Activated naive CD8-positive, alpha-beta T cell treated with anti-CD3 and anti-CD28 coated beads, Interleukin-2, amount 50 U/mL, for 24 hours (primary cell): ENCODE measurements at regions not wholly inside any gene's neighbourhood (a gene's known extent, or its start where the extent isn't known, plus 50 kb on each side); places are given as distances from the start of the nearest gene placed in this dataset.

ENCODE experiments used
- ATAC-seq: fragments of 150-1000 bp; cut with Tn5 transposase; one replicate; pipeline ENCODE4 v1.10.0; 2021
- DNase-seq: peaks from one replicate; pipeline ENCODE4 v3.0.0; 2021
- H3K27ac Mint-ChIP-seq: one replicate; pipeline ENCODE4 v1.8.0; 2021; ENCODE audit warnings: mild to moderate bottlenecking, mixed read lengths
- H3K27me3 Mint-ChIP-seq: one replicate; pipeline ENCODE4 v1.8.0; 2021; ENCODE audit warnings: mixed read lengths
- H3K36me3 Mint-ChIP-seq: one replicate; pipeline ENCODE4 v1.8.0; 2021; ENCODE audit warnings: low read depth, mixed read lengths
- H3K4me1 Mint-ChIP-seq: one replicate; pipeline ENCODE4 v1.8.0; 2021; ENCODE audit warnings: mixed read lengths
- H3K4me3 Mint-ChIP-seq: one replicate; pipeline ENCODE4 v1.8.0; 2021; ENCODE audit warnings: mild to moderate bottlenecking, moderate library complexity, mixed read lengths
- H3K9me3 Mint-ChIP-seq: one replicate; pipeline ENCODE4 v1.8.0; 2021; ENCODE audit warnings: mixed read lengths

DNA sequence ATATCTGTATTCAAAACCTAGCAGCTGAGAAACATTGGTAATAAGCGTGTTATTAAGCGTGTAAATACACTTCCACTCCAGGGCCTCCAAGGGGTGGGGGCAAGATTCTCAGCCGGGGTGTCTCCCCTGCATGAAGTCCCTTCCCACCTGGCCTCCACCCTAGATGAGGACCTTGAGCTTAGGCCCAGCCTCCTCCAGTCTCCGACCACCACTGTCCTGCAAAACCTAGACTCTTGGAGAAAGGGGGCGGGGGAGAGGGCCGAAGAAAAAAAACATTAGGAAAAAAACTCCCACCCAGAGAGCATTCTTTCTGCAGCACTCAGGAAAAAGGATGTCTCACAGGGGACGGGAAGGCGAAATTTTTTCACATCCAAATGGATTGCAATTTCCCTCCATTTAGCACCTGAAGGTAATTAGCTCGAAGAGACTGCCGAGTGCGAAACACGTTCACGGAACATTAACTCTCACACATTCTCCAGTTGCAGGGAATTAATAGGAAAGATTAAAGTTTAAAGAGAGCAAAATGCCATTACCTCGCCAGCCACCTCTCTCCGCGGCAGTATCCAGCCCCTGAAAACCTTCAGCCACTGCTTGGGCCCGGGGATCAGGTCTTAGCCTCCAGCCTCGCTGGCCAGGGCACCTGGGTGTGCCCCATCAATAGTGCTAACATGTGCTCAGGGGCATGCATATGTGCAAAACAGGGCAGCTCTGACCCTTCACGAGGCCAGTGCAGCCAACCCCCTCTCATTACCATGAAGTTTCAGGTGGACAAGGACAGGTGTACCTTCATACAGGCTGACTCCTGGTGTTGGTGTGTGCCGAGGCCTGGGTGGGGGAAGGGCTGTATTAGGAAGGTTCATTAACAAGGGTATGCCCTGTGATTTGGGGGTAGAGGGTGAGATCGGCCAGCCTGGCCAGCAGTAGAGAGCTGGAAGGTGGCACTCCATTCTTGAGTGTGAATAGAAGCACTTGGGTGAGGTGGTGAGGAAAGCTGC is 77.2 kb downstream of the HIF1AN start:
- no peak for ATAC-seq
- Mint-ChIP-seq H3K9me3 (no peaks in the 10 kb centered on the region), H3K27ac (no peak overlapping the region), H3K4me3 (no peak overlapping the region), H3K27me3 (peaks cover 36% of the 10 kb centered on the region), H3K36me3 (no peaks in the 10 kb centered on the region), H3K4me1 (no peaks in the 10 kb centered on the region)
- DNase-seq = no peak

DNA sequence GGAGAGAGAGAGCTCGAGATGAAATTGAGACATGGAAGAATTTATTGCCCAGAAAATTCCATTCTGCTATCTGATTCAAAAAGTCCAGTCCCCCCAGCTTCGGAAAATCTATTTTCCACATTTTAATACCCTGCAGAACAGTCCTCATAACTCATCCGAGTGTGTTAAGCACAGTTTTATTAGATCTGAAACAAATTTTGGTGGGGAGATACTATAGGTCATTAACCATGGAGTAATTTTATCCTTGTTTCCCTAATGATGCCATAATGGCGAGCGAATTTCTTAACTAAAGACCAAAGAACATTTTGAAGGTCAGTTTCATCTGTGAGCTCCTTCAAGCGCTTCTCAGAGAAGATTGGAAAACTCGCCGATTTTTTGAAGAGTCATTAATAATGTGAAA is 78.1 kb downstream of the HIF1AN start:
- no peaks in the 10 kb centered on the region for H3K36me3 Mint-ChIP-seq
- DNase-seq = no peak
- no peaks in the 10 kb centered on the region for H3K4me1 Mint-ChIP-seq
- peaks cover 40% of the 10 kb centered on the region for H3K27me3 Mint-ChIP-seq
- ATAC-seq = no peak
- H3K4me3 Mint-ChIP-seq = no peak overlapping the region
- no peak overlapping the region for H3K27ac Mint-ChIP-seq
- H3K9me3 Mint-ChIP-seq = no peaks in the 10 kb centered on the region

DNA sequence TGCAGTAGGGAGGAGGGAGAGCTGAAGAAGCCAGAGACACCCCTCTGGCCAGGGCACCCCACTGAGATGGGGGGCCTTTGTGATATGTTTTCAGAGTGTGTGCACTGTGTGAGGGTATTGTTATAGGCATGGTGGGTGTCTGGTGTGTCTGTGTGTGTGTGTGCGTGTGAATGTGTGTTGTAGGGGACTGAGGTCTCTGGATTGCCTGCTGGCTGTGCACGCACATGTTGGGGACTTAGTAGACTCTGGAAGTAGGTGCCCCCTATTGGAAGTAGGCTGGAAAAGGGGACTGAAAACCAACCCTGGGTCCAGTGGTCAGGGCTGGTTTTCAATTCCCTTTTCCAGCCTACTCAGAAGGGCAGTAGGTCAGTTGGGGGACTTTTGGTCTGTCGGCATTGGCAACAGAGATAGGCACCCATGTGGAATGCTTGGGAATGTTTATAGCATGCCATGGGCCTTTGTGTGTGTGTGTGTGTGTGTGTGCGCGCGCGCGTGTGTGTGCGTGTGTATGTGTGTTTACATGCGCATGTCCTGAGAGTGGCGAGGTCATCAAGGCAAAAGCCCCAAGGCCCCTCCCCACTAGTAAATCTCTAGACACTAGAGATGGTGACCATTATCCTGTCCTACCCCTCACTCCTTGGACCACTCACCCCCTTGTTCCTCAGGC is 78.8 kb downstream of the HIF1AN start:
- H3K4me3 Mint-ChIP-seq = no peak overlapping the region
- no peak overlapping the region for H3K27ac Mint-ChIP-seq
- DNase-seq (no peak), ATAC-seq (no peak)
- H3K4me1 Mint-ChIP-seq = no peaks in the 10 kb centered on the region
- H3K36me3 Mint-ChIP-seq = no peaks in the 10 kb centered on the region
- no peaks in the 10 kb centered on the region for H3K9me3 Mint-ChIP-seq
- peaks cover 47% of the 10 kb centered on the region for H3K27me3 Mint-ChIP-seq

DNA sequence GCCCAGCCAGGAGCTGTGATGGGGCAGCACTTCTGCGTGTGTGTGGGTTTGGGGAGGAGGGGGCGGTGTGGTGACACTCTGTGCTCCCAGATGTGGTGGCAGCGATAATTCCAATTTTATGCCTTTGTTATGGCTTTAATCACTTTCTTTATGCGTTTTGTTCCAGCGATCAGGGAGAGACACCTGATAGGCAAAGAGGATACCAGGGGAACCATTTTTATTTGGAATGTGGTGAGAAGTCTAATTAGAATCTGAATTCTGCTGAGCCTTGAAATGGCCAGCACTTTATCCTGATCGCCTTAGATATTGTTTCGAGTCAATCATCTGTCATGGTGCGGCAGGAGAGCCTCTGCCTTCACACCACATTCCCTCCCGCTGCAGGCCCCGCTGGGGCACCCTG is 79.5 kb downstream of the HIF1AN start:
- no peaks in the 10 kb centered on the region for H3K4me1 Mint-ChIP-seq
- H3K27me3 Mint-ChIP-seq = peaks cover 50% of the 10 kb centered on the region
- ATAC-seq (no peak), DNase-seq (no peak)
- H3K9me3 Mint-ChIP-seq = no peaks in the 10 kb centered on the region
- no peak overlapping the region for H3K4me3 Mint-ChIP-seq
- no peak overlapping the region for H3K27ac Mint-ChIP-seq
- no peaks in the 10 kb centered on the region for H3K36me3 Mint-ChIP-seq

DNA sequence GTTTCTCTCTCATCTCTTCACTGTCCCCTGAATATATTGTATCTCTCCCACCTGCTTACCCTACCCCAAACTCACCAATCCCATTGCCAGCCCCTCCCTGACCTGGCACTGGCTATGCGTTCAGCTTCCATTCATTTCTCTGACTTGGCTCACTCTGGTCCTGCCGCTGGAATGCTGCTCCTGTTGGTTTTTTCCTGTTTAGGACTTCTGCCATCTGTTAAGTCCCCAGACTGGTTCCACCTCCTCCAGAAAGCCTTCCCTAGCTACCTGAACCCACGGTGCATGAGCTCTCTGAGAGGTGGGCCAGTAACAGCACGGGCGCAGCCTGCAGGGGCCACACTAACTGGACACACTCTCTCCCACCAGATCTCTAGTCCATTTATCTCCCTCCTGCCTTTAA is 80.2 kb downstream of the HIF1AN start:
- ATAC-seq (no peak), DNase-seq (no peak)
- no peaks in the 10 kb centered on the region for H3K36me3 Mint-ChIP-seq
- no peak overlapping the region for H3K27ac Mint-ChIP-seq
- H3K27me3 Mint-ChIP-seq = peaks cover 54% of the 10 kb centered on the region
- no peak overlapping the region for H3K4me3 Mint-ChIP-seq
- H3K9me3 Mint-ChIP-seq = no peaks in the 10 kb centered on the region
- H3K4me1 Mint-ChIP-seq = no peaks in the 10 kb centered on the region

DNA sequence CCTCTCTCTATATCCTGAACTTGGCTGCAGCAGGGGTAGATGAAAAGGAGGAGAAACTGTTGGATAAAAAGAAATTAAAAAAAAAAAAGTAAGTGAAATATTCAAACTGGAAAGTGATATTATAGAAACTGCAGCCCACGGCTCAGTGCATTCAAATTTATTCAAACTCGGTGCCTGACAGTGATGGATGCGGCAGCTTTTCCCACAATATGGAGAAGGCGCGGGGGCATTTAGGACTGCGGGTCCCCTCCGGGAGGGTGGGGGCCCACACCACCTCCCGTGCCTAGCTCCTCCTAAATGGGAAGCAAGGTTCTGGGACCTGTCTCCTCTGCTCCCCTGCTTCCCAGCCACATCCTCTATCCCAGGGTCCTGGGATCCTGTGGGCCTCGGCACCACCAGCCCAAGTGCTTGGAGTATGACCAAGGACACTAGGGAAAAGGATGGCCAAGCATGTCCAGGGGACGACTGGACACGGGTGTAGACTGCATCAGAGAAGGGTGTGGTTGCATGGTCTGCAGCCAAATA is 82.4 kb downstream of the HIF1AN start:
- ATAC-seq (no peak), DNase-seq (no peak)
- Mint-ChIP-seq H3K36me3 (no peaks in the 10 kb centered on the region), H3K4me3 (no peak overlapping the region), H3K9me3 (no peaks in the 10 kb centered on the region), H3K4me1 (no peaks in the 10 kb centered on the region), H3K27me3 (peaks cover 64% of the 10 kb centered on the region), H3K27ac (no peak overlapping the region)

DNA sequence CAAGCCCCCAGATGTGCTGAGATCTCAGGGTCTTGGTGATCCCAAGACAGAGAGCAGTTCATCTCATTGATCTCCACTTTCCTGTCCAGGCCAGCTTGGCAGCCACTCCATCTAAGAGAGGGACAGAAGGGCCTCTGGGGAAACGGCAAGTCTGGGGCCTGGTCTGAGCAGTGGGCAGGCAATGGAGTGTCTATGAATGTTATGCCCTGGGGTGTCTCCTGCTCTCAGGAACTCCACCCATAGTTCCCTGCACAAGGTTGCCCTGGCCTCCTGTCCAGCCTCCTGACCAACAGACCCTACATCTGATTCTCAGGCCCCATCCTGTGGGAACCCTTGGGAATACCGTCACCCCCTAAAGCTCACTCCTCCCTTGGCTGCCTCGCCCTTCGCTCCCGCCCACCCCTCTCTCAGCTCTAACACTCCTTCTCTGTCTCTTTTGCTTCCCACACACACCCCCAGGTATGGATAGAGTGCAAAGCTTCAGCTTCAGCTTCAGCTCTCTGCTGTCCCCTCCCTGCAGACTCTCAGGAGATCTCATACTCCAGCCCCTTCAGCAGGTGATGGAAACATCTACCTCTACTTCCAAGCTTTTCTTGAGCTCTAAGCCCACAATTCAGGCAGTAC is 83.0 kb downstream of the HIF1AN start:
- Mint-ChIP-seq H3K9me3 (no peaks in the 10 kb centered on the region), H3K36me3 (no peaks in the 10 kb centered on the region), H3K27me3 (peaks cover 66% of the 10 kb centered on the region), H3K4me1 (no peaks in the 10 kb centered on the region), H3K27ac (no peak overlapping the region), H3K4me3 (no peak overlapping the region)
- ATAC-seq (no peak), DNase-seq (no peak)

DNA sequence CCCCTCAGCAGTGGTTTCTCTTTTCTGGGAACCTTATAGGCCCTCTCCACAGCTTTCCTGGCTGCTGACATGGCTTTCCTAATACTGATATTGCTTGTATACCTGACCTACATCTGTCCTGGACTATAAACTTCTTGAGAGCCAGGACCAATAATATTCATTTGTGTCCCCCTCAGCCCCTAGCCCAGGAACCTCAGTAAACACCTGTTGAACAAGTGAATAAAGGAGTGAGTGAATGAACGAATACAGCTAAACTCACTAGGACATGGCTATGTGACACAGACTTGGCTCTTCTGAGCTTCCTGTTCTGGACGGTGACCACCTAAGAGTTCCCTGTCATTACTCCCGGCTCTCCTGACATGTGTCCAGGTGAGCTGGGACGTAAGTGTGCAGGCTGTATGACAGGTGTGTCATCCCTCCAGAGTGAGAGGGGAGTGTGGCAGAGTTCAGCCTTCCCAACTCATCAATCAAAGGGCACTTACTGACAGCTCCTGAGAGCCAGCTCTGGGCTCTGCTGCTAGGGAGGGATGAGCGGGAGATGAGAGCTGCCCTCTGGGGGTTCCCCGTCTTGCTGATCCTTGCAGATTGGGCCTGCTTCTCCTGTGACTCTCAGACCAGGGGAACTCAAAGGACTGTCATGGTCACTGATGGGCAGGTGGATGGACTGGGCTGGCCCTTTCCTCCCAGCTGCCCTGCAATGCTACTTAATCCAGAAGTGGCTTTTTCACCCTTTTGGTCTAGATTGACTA is 84.5 kb downstream of the HIF1AN start:
- Mint-ChIP-seq H3K36me3 (no peaks in the 10 kb centered on the region), H3K27me3 (peaks cover 67% of the 10 kb centered on the region), H3K4me1 (no peaks in the 10 kb centered on the region), H3K4me3 (no peak overlapping the region), H3K9me3 (no peaks in the 10 kb centered on the region), H3K27ac (no peak overlapping the region)
- no peak for ATAC-seq
- no peak for DNase-seq

DNA sequence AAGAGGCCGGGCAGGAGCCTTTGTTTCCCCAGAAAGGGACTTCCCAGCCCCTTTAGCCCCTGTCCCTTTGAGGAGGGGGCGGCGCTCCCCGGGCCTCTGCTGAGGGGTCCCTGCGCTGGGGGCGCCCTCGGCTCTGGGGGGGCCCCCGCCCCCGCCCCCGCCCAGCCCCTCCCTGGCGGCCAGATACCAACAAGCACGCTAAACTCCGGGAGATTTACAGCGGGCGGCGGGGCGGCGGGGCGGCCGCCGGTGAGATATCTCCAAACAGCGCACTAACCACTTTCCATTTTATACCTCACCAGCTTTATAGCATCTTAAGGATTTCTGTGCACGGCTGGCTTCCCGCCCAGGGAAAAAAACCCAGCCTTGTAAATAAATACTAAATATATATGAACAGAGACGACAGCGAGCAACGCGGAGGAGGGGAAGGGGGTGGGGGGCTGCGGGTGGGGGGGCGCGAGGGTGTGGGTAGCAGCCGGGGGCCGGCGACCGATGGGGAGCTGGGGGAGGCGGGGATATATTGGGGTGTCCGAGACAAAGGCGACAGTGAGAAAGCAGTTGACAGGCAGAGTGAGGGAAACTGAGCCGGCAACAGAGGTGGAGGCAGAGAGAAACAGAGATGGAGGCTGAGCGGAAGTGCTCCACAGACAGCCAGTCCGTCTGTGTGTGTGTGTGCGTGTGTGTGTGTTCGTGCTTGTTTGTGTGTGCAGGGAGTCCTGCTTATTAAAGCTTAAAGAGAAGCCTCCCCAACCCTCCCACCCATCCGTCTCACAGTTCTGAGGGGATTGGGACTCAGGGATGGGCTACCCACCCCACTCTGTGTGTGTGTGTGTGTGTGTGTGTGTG is 85.8 kb downstream of the HIF1AN start:
- Mint-ChIP-seq H3K27me3 (peaks cover 71% of the 10 kb centered on the region), H3K4me1 (no peaks in the 10 kb centered on the region), H3K27ac (no peak overlapping the region), H3K9me3 (no peaks in the 10 kb centered on the region), H3K4me3 (peak overlapping the region; percentile 44), H3K36me3 (no peaks in the 10 kb centered on the region)
- DNase-seq = peak; percentile 8
- no peak for ATAC-seq

DNA sequence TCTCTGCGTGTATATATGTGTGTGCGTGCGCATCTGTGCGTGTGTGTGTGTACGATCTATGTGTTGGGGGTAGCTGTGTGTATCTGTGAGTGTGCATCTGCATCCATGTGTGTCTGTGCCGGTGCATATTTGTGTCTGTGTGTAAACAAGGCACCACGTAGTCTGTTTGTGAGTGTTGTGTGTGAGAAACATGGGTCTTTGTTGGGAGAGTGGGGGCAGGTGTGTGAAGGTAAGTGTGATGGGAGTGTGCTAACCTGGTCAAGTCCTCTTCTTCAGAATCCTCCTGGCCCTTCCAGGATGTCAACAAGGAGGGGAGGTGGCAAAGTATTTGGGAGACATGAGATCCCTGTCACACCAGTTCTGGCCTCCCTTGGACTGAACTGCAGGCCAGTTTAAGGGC is 87.2 kb downstream of the HIF1AN start:
- no peak for ATAC-seq

DNA sequence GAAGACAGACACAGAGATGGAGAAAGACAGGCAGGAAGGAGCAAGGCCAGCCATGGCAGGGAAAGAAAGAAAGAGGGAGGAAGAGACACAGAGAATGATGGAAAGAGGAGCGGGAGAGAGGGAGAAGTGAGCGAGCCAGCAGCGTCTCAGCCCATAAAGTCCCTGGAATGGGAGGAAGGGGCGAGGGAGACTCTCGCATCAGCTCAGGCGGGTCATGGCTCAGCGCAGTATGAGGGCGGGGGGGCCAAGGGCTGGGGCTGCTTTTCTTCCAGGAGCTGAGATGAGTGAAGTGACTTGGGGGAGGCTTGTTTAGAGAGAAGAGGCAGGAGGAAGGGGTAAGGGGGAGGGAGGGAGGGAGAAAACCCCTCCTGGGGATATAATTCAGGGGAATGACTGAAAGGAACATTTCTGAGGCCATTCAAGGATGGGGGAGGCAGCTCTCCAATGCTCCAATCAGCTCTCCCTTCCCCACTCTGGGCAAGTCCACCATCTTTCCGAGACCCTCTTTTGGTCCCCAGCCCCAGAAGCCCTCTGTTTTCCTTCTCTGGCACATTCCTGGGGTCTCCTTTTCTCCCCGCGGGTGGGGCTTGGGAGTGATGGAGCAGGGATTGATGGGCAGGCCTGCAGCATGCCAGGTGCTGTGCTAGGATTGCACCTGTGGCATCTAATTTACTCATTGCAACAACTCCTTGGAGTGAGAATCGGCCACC is 87.9 kb downstream of the HIF1AN start:
- DNase-seq (no peak), ATAC-seq (no peak)
- H3K4me3 Mint-ChIP-seq = no peak overlapping the region
- no peaks in the 10 kb centered on the region for H3K4me1 Mint-ChIP-seq
- peaks cover 69% of the 10 kb centered on the region for H3K27me3 Mint-ChIP-seq
- H3K36me3 Mint-ChIP-seq = no peaks in the 10 kb centered on the region
- H3K9me3 Mint-ChIP-seq = no peaks in the 10 kb centered on the region
- H3K27ac Mint-ChIP-seq = no peak overlapping the region

More for the DNA sequence above, 87.2 kb downstream of the HIF1AN start:
- Mint-ChIP-seq H3K27me3 (peaks cover 69% of the 10 kb centered on the region), H3K4me1 (no peaks in the 10 kb centered on the region), H3K4me3 (no peak overlapping the region), H3K9me3 (no peaks in the 10 kb centered on the region), H3K36me3 (no peaks in the 10 kb centered on the region), H3K27ac (no peak overlapping the region)
- no peak for DNase-seq

DNA sequence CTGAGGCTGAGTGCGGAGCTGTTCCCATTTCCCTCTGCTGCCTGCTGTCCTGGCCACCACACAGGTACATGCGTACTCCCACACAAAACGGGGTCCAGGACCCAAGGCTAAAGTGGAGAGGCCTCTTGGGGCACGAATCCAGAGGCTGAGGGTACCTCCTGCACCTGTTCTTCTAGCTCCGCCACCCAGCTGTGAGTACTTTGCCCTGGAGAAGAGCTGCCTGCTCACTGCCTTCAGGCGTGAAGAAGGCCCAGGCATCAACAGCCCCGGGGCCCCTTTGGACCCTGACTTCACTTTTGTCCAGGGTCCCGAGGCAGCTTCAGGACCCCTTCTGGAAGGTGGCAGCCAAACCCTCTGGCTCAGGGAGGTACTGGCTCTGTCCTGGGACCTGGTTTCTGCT is 88.6 kb downstream of the HIF1AN start:
- H3K36me3 Mint-ChIP-seq = no peaks in the 10 kb centered on the region
- H3K4me1 Mint-ChIP-seq = no peaks in the 10 kb centered on the region
- H3K27me3 Mint-ChIP-seq = peaks cover 63% of the 10 kb centered on the region
- DNase-seq (no peak), ATAC-seq (no peak)
- H3K4me3 Mint-ChIP-seq = no peak overlapping the region
- H3K9me3 Mint-ChIP-seq = no peaks in the 10 kb centered on the region
- no peak overlapping the region for H3K27ac Mint-ChIP-seq

DNA sequence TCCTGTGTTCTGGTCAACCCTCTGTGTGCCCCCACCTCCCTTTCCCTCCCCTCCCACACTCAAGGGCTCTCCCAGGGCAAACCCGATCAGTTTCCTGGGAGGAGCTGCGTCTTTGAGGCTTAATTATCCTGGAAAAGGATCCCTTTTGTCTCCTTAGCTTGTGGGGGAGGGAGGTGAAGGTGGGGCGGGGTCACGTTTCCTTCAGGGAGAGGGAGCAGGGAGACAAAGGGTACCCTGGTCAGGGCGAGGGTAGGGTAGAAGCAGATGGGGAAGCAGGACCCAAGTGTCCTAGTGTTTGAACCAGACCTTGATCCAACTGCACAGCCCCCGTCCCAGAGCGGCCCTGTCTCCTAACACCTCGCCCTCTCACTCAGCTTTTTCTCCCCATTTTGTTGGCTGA is 90.1 kb downstream of the HIF1AN start:
- Mint-ChIP-seq H3K4me3 (no peak overlapping the region), H3K27ac (no peak overlapping the region), H3K4me1 (no peaks in the 10 kb centered on the region), H3K9me3 (no peaks in the 10 kb centered on the region), H3K36me3 (no peaks in the 10 kb centered on the region), H3K27me3 (peaks cover 49% of the 10 kb centered on the region)
- ATAC-seq (no peak), DNase-seq (no peak)
